Heart left ventricle (tissue), 16 donors: ENCODE measurements at regions not wholly inside any gene's neighbourhood (a gene's known extent, or its start where the extent isn't known, plus 50 kb on each side); places are given as distances from the start of the nearest gene placed in this dataset.

Experiments
- ATAC-seq, 4 donors: fragments of 200-7000 bp; cut with Tn5 transposase; one replicate each; pipeline ENCODE4 v1.9.1; 2020 to 2022; ENCODE audit warnings: moderate library complexity in 4 of 4, mild to moderate bottlenecking in 3 of 4, moderate number of reproducible peaks in 1 of 4
- DNase-seq, 5 donors: peaks; one replicate each; pipeline ENCODE4 v3.0.0-alpha.2; 2020
- H3K27ac ChIP-seq, 12 donors: fragments of 200-600 bp; sonication (generic) in 4 of 12; one replicate each; pipeline versions ENCODE4 v1.5.0 to v1.8.0; 2016 to 2022; ENCODE audit warnings: mild to moderate bottlenecking in 2 of 12
- H3K27me3 ChIP-seq, 9 donors: fragments of 200-600 bp; sonication (generic) in 2 of 9; one replicate each; pipeline versions ENCODE4 v1.5.1 to v1.8.0; 2016 to 2022; ENCODE audit warnings: mild to moderate bottlenecking in 3 of 9
- H3K36me3 ChIP-seq, 9 donors: fragments of 200-600 bp; sonication (generic) in 2 of 9; one replicate each; pipeline versions ENCODE4 v1.5.0 to v1.8.0; 2018 to 2022; ENCODE audit warnings: mild to moderate bottlenecking in 2 of 9
- H3K4me1 ChIP-seq, 12 donors: fragments of 200-600 bp; sonication (generic) in 4 of 12; one replicate each; pipeline versions ENCODE4 v1.5.0 to v1.8.0; 2016 to 2022; ENCODE audit warnings: mild to moderate bottlenecking in 3 of 12
- H3K4me3 ChIP-seq, 12 donors: fragments of 200-600 bp; sonication (generic) in 4 of 12; one replicate each; pipeline versions ENCODE4 v1.5.0 to v1.8.0; 2017 to 2022; ENCODE audit warnings: mild to moderate bottlenecking in 9 of 12, moderate library complexity in 4 of 12
- H3K9me3 ChIP-seq, 12 donors: fragments of 200-600 bp; sonication (generic) in 4 of 12; one replicate each; pipeline versions ENCODE4 v1.5.0 to v1.8.0; 2016 to 2022; ENCODE audit warnings: mild to moderate bottlenecking in 1 of 12
- POLR2A ChIP-seq, 2 donors: fragments of 450-650 bp; IDR thresholded peaks; one replicate each; pipeline ENCODE4 v1.6.1; 2017; ENCODE audit warnings: antibody characterized with exemption in 2 of 2, mild to moderate bottlenecking in 2 of 2, moderate library complexity in 2 of 2
- WGBS, 4 donors: extraction: QIAGEN DNeasy Blood & Tissue Kit in 2 of 4; methylation state at CpG; one replicate each; pipeline versions ENCODE4 v1.1.5 to v1.1.7; 2013 to 2018; 5-methylcytosine and 5-hydroxymethylcytosine counted together
- intact Hi-C, 10 donors: fragments of 100-400 bp; cut with DNase I; formaldehyde crosslinking; loops; one replicate each; pipeline versions ENCODE4 v1.11.1 to v1.14.2; 2022
- TF ChIP-seq, protein P1 (sequence below), 12 donors: fragments of 200-600 bp; sonication (generic) in 4 of 12; IDR thresholded peaks; one replicate each; pipeline versions ENCODE4 v1.5.0 to v1.8.0; 2018 to 2022; ENCODE audit warnings: antibody characterized with exemption in 12 of 12, mild to moderate bottlenecking in 5 of 12
- donor health status: ischemic (EF 13 %, LVEDD 7.1; RV severe dilation, severe dysfunction).
- donor health status: healthy with polysubstance abuse.
- donor health status: DM: no; HTN: yes; CAD: no.
- donor health status: DM: no; HTN: no; CAD: no.
- donor health status: ischemic (EF 25% LVEDD 6.9; RV normal size, moderate dysfunction).
- donor health status: ischemic (EF 25% LVEDD 5.7; RV mildly dilated, moderate dysfunction).
- donor health status: healthy.
- donor health status: DM: yes; HTN: yes; CAD: no.
- donor health status: ischemic (EF 35%, LVEDD 5.7; RV mildly dilated, moderate dysfunction).
- donor health status: nonischemic (EF 11% LVEDD 7.7; RV severe dilation, severe dysfunction).
- donor health status: DM: yes; HTN: yes; CAD: no.
- donor health status: PGD.
- donor health status: ischemic (EF 29% LVEDD 5.4; RV normal size, mild dysfunction).
- donor health status: nonischemic (EF 23%, LVEDD 6.1; RV moderate dilation, normal function).

- H3K27ac ChIP-seq, result no peak overlapping the region
- H3K4me1 ChIP-seq, result no peaks in the 10 kb centered on the region
- intact Hi-C loops, result no loop called here
- no peaks in the 10 kb centered on the region for H3K27me3 ChIP-seq
- ATAC-seq (no peak), DNase-seq (no peak)
- no peaks in the 10 kb centered on the region for H3K9me3 ChIP-seq
- no peaks in the 10 kb centered on the region for H3K36me3 ChIP-seq
- H3K4me3 ChIP-seq, result no peak overlapping the region
- 90 to 93% (median 92%) methylated on average over 5 of the region's 5 CpGs for WGBS, 4 donors
- no peak for TF ChIP-seq POLR2A (IDR thresholded peaks at IDR 0.05)
- TF ChIP-seq, protein P1, sequence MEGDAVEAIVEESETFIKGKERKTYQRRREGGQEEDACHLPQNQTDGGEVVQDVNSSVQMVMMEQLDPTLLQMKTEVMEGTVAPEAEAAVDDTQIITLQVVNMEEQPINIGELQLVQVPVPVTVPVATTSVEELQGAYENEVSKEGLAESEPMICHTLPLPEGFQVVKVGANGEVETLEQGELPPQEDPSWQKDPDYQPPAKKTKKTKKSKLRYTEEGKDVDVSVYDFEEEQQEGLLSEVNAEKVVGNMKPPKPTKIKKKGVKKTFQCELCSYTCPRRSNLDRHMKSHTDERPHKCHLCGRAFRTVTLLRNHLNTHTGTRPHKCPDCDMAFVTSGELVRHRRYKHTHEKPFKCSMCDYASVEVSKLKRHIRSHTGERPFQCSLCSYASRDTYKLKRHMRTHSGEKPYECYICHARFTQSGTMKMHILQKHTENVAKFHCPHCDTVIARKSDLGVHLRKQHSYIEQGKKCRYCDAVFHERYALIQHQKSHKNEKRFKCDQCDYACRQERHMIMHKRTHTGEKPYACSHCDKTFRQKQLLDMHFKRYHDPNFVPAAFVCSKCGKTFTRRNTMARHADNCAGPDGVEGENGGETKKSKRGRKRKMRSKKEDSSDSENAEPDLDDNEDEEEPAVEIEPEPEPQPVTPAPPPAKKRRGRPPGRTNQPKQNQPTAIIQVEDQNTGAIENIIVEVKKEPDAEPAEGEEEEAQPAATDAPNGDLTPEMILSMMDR (IDR thresholded peaks at IDR 0.05), result no peak
Observed at GRCh38 chr1:81023187-81023724, 777.5 kb upstream of the ADGRL2 start.

- intact Hi-C loops, result no loop called here
- H3K4me3 ChIP-seq, result no peak overlapping the region
- H3K9me3 ChIP-seq, result no peaks in the 10 kb centered on the region
- 45 to 59% (median 56%) methylated on average over 1 of the region's 1 CpG for WGBS, 4 donors
- no peak overlapping the region for H3K27ac ChIP-seq
- no peak for DNase-seq
- no peak for TF ChIP-seq POLR2A (IDR thresholded peaks at IDR 0.05)
- TF ChIP-seq, protein P1 (IDR thresholded peaks at IDR 0.05), result peak in 4 of 12 donors; percentile 11 to 31 (median 22)
- H3K4me1 ChIP-seq, result no peaks in the 10 kb centered on the region
- no peaks in the 10 kb centered on the region for H3K36me3 ChIP-seq
- no peak for ATAC-seq
- H3K27me3 ChIP-seq, result no peaks in the 10 kb centered on the region
Observed at GRCh38 chr1:81021134-81021533, 779.6 kb upstream of the ADGRL2 start.

DNA sequence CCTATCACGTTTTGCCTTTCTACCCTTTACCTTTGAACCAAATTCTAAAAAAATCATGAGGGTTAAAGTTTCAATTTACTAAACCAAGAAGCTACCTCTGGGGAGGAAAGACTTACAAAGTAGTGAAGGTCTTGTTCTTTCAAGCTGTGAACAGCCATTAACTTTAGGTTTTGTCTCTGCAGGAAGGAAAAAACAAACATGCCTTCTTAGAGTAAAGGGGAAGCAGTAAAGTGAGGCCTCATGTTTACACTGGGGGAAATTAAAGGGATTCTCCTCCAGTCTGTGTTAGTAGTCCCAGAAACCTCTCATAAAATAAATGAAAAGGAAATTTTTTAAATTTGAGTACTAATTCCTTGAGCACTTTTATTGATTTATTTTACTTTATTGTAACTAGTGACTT, 780.2 kb upstream of the ADGRL2 start:
- no peak for TF ChIP-seq POLR2A (IDR thresholded peaks at IDR 0.05)
- TF ChIP-seq, protein P1 (IDR thresholded peaks at IDR 0.05), result no peak
- Histone ChIP-seq H3K27me3 (no peaks in the 10 kb centered on the region), H3K9me3 (no peaks in the 10 kb centered on the region), H3K27ac (no peak overlapping the region), H3K36me3 (no peaks in the 10 kb centered on the region), H3K4me3 (no peak overlapping the region), H3K4me1 (no peaks in the 10 kb centered on the region)
- ATAC-seq (no peak), DNase-seq (no peak)
- WGBS, 4 donors, result 78 to 92% (median 86%) methylated on average over 1 of the region's 1 CpG
- intact Hi-C loops, result no loop called here

DNA sequence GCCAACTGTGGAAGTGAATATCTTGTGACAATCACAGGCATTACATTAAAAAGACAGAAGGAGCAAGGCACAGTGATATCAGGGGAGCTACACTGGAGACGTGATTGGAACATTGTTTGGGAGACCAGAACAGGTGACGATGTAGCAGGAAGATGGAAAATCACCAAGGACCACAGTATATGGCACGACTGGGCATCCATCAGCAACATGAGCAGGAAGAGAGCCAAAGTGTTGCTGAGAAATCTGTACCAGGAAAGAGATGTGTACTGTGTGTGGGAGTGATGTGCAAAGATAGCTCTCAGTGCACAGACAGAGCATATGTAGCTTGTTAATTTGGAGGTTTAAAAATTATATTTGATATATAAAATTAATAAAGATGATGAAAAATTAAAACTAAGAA, 790.6 kb upstream of the ADGRL2 start:
- ATAC-seq (no peak), DNase-seq (no peak)
- Histone ChIP-seq H3K27me3 (no peaks in the 10 kb centered on the region), H3K4me1 (no peaks in the 10 kb centered on the region), H3K4me3 (no peak overlapping the region), H3K36me3 (no peaks in the 10 kb centered on the region), H3K27ac (no peak overlapping the region), H3K9me3 (no peaks in the 10 kb centered on the region)
- TF ChIP-seq, protein P1 (IDR thresholded peaks at IDR 0.05), result no peak
- TF ChIP-seq POLR2A (IDR thresholded peaks at IDR 0.05), result no peak
- intact Hi-C loops, result no loop called here
- 63 to 75% (median 69%) methylated on average over 3 of the region's 3 CpGs for WGBS, 4 donors
